ENCODE measurements at regions not wholly inside any gene's neighbourhood (a gene's known extent, or its start where the extent isn't known, plus 50 kb on each side); places are given as distances from the start of the nearest gene placed in this dataset.
"Not testable (repeated sequence)": the region's sequence is repeated elsewhere in the genome, so short reads cannot be mapped to it uniquely, and the experiment has no call there.

DNA sequence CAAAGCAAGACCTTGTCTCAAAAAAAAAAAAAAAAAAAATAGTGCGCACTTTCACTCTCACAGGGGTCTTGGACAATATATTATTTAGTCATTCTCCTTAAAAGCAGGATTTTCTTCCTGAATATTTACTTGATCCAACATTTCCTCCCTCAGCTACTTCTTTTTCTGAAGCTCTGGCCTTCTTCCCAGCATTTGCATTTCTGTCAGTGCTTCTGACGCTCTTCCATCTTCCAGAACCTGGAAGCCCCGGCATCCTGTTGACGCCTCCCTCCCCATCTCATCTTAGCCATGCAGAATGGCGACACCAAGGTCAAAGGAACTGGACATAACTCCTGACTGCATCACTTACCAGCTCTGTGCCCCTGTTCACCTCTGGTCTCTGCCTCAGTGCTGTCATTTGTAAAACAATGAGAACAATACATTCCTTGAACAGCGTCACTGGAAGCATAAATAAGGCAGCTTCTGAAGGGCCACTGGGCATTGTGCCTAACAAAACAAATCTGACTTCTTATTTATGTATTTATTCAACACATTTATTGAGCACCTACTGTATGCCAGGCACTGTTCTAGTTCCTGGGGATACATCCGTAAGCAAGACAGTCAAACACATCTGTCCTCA, 90.9 kb upstream of the MDM1 start:
- no peak for DNase-seq (ENCODE audit: low read depth in 3 of 3)

DNA sequence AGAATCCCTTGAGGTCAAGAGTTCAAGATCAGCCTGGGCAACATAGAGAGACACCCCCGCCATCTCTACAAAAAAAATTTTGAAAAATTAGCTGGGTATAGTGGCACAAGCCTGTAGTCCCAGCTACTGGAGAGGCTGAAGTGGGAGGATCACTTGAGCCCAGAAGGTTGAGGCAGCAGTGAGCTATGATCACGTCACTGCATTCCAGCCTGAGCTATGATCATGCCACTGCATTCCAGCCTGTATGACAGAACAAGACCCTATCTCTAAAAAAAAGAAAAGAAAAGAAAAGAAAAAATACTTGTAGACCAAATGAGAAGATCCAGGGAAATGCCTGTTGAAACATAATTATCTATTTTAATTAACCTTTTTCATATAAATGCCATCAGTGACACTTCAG, 93.8 kb upstream of the MDM1 start:
- DNase-seq (ENCODE audit: low read depth in 3 of 3), result no peak

GRCh38 chr12:68428211-68428610, 96.0 kb upstream of the MDM1 start:
- no peak for DNase-seq (ENCODE audit: low read depth in 3 of 3)

DNA sequence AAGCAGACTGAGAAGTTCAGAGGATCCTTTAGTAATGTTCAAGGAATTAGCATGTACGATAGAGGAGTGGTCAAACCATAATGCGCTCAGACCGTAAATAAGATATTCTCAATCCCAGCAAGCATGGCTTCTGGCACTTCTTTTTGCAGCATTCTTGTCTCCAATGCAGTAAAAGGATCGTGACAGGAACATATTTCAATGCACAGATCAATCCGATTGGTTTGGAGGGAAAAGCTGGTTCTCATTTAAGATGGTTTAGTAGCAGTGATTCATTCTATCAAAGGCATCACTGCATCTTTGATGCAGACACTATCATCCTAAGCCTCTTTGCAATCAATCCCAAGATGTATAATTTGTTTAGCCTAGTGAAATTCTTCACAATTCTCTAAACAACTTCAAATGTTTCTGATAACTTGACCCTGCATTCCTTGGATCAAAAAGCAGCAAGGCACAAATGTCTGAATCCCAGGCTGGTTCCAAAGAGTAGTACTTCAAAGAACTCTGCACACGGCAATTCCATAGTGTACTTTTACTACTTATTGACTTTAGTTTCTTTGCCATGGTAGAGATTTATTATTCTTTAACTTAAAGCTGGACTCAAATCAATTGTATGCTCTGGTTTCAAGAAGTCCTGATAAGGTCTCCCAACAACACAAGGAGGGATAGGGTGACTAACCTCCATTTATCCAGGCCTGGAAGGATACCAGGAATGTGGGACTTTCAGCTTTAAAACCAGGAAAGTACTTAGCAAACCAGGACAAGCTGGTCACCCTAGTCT, 96.8 kb upstream of the MDM1 start:
- DNase-seq (ENCODE audit: low read depth in 3 of 3), result no peak

DNA sequence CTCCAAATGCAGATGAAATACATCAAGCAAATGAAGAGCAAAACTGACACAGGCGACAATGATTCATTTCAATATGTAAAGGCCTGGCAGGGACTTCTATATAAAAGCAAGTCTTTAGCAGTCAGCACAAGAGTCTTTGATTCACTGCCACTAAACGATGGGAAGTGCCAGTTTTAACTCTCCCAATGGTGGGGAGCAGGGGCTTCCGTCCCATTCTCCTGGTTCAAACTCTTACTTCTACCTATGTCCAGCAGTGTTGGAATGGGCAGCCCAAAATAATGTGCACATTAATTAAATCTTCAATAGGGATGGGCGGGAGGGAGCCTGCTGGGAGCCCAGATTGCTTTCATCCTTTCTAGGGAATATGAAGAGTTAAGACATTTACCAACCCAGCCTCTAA, 97.5 kb upstream of the MDM1 start:
- no peak for DNase-seq (ENCODE audit: low read depth in 3 of 3)

- DNase-seq (ENCODE audit: low read depth in 3 of 3), result no peak
These were observed 99.6 kb upstream of the MDM1 start for GRCh38 chr12:68431786-68432185.

- DNase-seq (ENCODE audit: low read depth in 3 of 3), result no peak
These were observed 100.5 kb upstream of the MDM1 start for GRCh38 chr12:68432622-68433021.

GRCh38 chr12:68434391-68435298, 102.5 kb upstream of the MDM1 start:
- no peak for DNase-seq (ENCODE audit: low read depth in 3 of 3)

GRCh38 chr12:68435299-68435637, 103.1 kb upstream of the MDM1 start:
- no peak for DNase-seq (ENCODE audit: low read depth in 3 of 3)

DNA sequence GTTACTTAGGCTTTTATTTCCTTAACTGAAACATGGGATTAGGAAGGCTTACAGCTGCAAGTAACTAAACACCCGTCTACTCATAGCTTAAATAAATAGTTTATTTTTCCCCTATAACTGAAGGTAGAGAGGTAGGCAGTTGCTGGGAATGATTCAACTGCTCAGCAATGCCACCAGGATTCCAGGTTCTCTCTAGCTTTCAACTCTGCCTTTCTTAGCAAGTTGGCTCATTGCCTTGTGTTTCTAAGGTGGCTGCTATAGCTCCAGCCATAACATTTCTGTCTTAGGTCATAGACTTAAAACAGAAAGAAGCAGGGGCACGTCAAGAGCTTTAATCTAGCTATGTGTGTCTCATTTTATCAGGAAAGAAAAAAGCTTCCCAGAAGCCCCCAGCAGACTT, 103.7 kb upstream of the MDM1 start:
- DNase-seq (ENCODE audit: low read depth in 3 of 3), result no peak

GRCh38 chr12:68438601-68439000, 106.4 kb upstream of the MDM1 start:
- DNase-seq (ENCODE audit: low read depth in 3 of 3), result no peak

- DNase-seq (ENCODE audit: low read depth in 3 of 3), result no peak
These were observed 107.3 kb upstream of the MDM1 start for GRCh38 chr12:68439368-68440045.

GRCh38 chr12:68440068-68440581, 108.0 kb upstream of the MDM1 start:
- DNase-seq (ENCODE audit: low read depth in 3 of 3), result no peak

- DNase-seq (ENCODE audit: low read depth in 3 of 3), result no peak
These were observed 109.0 kb upstream of the MDM1 start for GRCh38 chr12:68441167-68441566.

GRCh38 chr12:68442353-68442972, 110.3 kb upstream of the MDM1 start:
- not testable (repeated sequence) for DNase-seq (ENCODE audit: low read depth in 3 of 3)

GRCh38 chr12:68443695-68444094, 111.5 kb upstream of the MDM1 start:
- DNase-seq (ENCODE audit: low read depth in 3 of 3), result not testable (repeated sequence)

DNA sequence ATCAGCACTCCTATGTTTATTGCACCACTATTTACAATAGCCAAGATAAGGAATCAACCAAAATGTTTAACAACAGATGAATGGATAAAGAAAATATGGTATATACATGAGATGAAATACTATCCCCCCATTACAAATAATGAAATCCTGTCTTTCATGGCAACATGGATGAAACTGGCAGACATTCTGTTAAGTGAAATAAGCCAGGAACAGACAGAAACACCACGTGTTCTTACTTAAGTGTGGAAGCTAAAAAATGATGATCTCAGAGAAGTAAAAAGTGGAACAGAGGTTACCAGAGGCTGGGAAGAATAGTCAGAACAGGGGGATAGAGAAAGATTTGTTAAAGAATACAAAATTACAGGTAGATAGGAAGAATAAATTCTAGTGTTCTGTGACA, 113.7 kb upstream of the MDM1 start:
- DNase-seq (ENCODE audit: low read depth in 3 of 3), result no peak

GRCh38 chr12:68446384-68446783, 114.2 kb upstream of the MDM1 start:
- no peak for DNase-seq (ENCODE audit: low read depth in 3 of 3)

DNA sequence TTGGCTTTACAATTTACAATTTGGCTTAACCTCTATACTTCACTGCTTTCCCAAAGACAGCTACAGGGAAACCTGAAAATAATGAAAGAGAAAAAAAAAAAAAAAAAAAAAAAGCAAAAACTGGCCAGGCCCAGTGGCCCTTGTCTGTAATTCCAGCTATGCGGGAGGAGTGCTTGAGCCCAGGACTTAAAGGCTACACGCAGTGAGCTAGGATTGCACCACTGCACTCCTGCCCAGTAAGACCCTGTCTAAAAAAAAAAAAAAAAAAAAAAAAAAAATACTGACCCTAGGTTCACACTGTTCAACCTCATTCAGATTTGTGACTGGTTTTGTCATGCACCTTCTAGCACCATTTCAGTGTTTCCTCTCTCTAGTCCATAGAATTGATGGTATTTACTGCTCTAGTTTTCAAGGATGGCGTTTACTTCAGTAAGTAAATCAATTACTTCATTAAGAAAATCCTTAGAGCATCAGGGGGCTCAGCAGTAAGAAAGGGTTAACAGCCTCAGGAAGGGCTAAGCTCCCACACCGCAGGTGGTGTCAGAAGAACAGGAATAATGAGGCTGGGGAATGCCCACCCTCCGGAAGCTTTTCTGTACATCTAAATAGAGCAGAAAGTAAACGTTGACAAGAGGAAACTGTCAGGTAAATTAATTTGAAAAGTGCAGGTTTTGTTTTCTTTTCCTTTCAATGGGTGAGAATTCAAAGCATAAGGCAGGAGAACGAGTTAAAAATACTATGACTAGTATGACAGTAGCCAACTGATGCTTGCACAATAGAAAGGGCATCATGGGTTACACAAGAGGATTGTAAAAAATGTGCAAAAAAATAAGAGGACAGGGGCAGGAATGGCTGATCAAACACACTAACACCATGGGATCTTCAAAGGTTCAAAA, 115.0 kb upstream of the MDM1 start:
- no peak for DNase-seq (ENCODE audit: low read depth in 3 of 3)

DNA sequence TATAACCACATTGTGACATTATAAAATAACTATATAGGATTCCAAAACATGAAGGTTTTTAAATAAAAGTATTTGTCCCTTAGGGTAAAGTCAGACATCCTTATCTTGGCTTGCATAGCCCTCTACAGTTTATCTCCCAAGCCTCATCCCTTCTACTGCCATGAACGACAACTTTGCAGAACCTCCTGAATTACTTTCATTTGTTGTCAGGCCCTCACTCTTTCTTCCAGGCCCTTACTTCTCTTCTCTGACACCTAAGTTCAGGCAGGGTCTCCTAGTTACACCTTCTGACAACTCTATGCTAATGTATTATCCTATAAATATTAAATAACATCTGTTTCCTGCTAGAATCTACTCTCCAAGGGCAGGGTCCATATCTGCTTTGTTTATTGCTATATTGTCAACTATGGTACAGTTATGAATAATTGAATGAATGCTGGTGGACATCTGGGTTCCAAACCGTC, 115.7 kb upstream of the MDM1 start:
- DNase-seq (ENCODE audit: low read depth in 3 of 3), result no peak
